GM12878 (cell line): ENCODE measurements at regions not wholly inside any gene's neighbourhood (a gene's known extent, or its start where the extent isn't known, plus 50 kb on each side); places are given as distances from the start of the nearest gene placed in this dataset.
A peak's percentile ranks its signal among the peaks of the same experiment; 100 is the strongest.

Experiments
- ATAC-seq: fragments of 200-7000 bp; cut with Tn5 transposase; 3 replicates; pipeline ENCODE4 v1.9.1; 2020; ENCODE audit warnings: mild to moderate bottlenecking, moderate library complexity
- BruUV-seq: library from RNA; stranded (reverse); fragments of 400-500 nt; replicated peaks from 2 replicates; lab custom pipeline; 2021; lab: Mats Ljungman, UMichigan
- CTCF ChIA-PET: fragments of 300-600 bp; sonication (Branson Sonifier 250); formaldehyde crosslinking; extraction: SDS; loops from one replicate; lab custom pipeline; 2021; ENCODE audit warnings: inconsistent platforms; lab: Yijun Ruan, JAX
- POLR2A ChIA-PET: fragments of 350-600 bp; formaldehyde crosslinking; extraction: SDS; loops from one replicate; lab custom pipeline; 2021; ENCODE audit warnings: inconsistent platforms; lab: Charles Lee
- RAD21 ChIA-PET: fragments of 300-600 bp; sonication (Branson Sonifier 250); formaldehyde crosslinking; loops from one replicate; lab custom pipeline; 2023; ENCODE audit warnings: antibody characterized with exemption; ENCODE audit not compliant: unreplicated experiment; lab: Charles Lee
- SMC1A ChIA-PET: fragments of 300-600 bp; sonication (Branson Sonifier 250); formaldehyde crosslinking; loops from one replicate; lab custom pipeline; 2023; ENCODE audit not compliant: unreplicated experiment, uncharacterized antibody; lab: Charles Lee
- DNase-seq: peaks from one replicate; pipeline ENCODE4 v3.0.0-alpha.2; 2011; ENCODE audit warnings: low read depth, low spot score
- FAIRE-seq: peaks from 3 replicates; lab custom pipeline; 2011; peaks lifted over from hg19 to GRCh38; lab: Jason Lieb, UNC
- H2AFZ ChIP-seq: 2 replicates; pipeline ENCODE4 v1.6.0; 2011; ENCODE audit warnings: low read depth, low read length, control low read depth; ENCODE audit not compliant: control insufficient read depth
- H3K27ac ChIP-seq: 2 replicates; pipeline ENCODE4 v1.5.1; 2011; ENCODE audit warnings: control low read depth; ENCODE audit not compliant: control insufficient read depth, insufficient read depth
- H3K27me3 ChIP-seq, 2 experiments: replicated peaks in 1 of 2; 2 replicates each; pipeline versions ENCODE4 v1.6.0 to v1.6.1; 2011; ENCODE audit warnings: low read length in 1 of 2; ENCODE audit not compliant: control insufficient read depth in 2 of 2, insufficient read depth in 2 of 2
- H3K36me3 ChIP-seq, 2 experiments: 2 replicates each; pipeline ENCODE4 v1.5.1; 2011; ENCODE audit warnings: low read length in 1 of 2; ENCODE audit not compliant: control insufficient read depth in 2 of 2, insufficient read depth in 2 of 2
- H3K4me1 ChIP-seq: 2 replicates; pipeline ENCODE4 v1.6.1; 2011; ENCODE audit warnings: mild to moderate bottlenecking, low read length, moderate library complexity, mixed read lengths; ENCODE audit not compliant: control insufficient read depth, insufficient read depth
- H3K4me2 ChIP-seq: 2 replicates; pipeline ENCODE4 v1.6.0; 2011; ENCODE audit warnings: control low read depth; ENCODE audit not compliant: control insufficient read depth, insufficient read depth
- H3K4me3 ChIP-seq: fragments of 200-600 bp; sonication (generic); 2 replicates; pipeline ENCODE4 v1.5.1; 2016
- H3K79me2 ChIP-seq: 2 replicates; pipeline ENCODE4 v1.6.0; 2011; ENCODE audit warnings: low read length; ENCODE audit not compliant: control insufficient read depth, insufficient read depth
- H3K9ac ChIP-seq: 2 replicates; pipeline ENCODE4 v1.8.0; 2011; ENCODE audit warnings: low read length, control low read depth, mixed read lengths; ENCODE audit not compliant: control insufficient read depth, insufficient read depth
- H3K9me3 ChIP-seq: replicated peaks from 3 replicates; pipeline ENCODE4 v1.5.1; 2011; ENCODE audit warnings: mild to moderate bottlenecking, low read length; ENCODE audit not compliant: control insufficient read depth, insufficient read depth
- H4K20me1 ChIP-seq: 2 replicates; pipeline ENCODE4 v1.6.0; 2011; ENCODE audit not compliant: control insufficient read depth, insufficient read depth
- RAD21 ChIP-seq: IDR thresholded peaks from 2 replicates; pipeline ENCODE4 v1.6.1; 2011; ENCODE audit warnings: mild to moderate bottlenecking, low read depth, low read length, moderate library complexity; ENCODE audit not compliant: insufficient read depth
- WGBS: methylation state at CpG from one replicate; pipeline ENCODE4 v1.1.6; 2016; ENCODE audit warnings: low lambda C conversion rate; ENCODE audit not compliant: insufficient replicate concordance, insufficient coverage; ENCODE audit errors: missing lambda C conversion rate; 5-methylcytosine and 5-hydroxymethylcytosine counted together
- in situ Hi-C: fragments of 300-500 bp; cut with MboI; formaldehyde crosslinking; loops from 9 replicates; pipeline ENCODE4 v1.14.3; 2018; ENCODE audit warnings: mixed read lengths
- intact Hi-C: fragments of 100-400 bp; cut with micrococcal nuclease; formaldehyde crosslinking; loops from one replicate; pipeline ENCODE4 v1.14.2; 2022; ENCODE audit not compliant: unreplicated experiment
- TF ChIP-seq, protein P1 (sequence below): IDR thresholded peaks from 2 replicates; pipeline ENCODE4 v1.6.1; 2011; ENCODE audit warnings: mild to moderate bottlenecking, low read depth, low read length, moderate library complexity; ENCODE audit not compliant: insufficient replicate concordance
- TF ChIP-seq, protein P2 (sequence below), 3 experiments: IDR thresholded peaks in 2 of 3; conservative IDR thresholded peaks in 1 of 3; 2 replicates each; pipeline ENCODE4 v1.5.1; 2011; ENCODE audit warnings: low read depth in 3 of 3, low read length in 3 of 3, mild to moderate bottlenecking in 3 of 3, control low read depth in 2 of 3, moderate library complexity in 2 of 3, inconsistent platforms in 1 of 3, mixed read lengths in 1 of 3; ENCODE audit not compliant: control insufficient read depth in 2 of 3, insufficient read depth in 1 of 3; ENCODE audit errors: extremely low read depth in 1 of 3

DNA sequence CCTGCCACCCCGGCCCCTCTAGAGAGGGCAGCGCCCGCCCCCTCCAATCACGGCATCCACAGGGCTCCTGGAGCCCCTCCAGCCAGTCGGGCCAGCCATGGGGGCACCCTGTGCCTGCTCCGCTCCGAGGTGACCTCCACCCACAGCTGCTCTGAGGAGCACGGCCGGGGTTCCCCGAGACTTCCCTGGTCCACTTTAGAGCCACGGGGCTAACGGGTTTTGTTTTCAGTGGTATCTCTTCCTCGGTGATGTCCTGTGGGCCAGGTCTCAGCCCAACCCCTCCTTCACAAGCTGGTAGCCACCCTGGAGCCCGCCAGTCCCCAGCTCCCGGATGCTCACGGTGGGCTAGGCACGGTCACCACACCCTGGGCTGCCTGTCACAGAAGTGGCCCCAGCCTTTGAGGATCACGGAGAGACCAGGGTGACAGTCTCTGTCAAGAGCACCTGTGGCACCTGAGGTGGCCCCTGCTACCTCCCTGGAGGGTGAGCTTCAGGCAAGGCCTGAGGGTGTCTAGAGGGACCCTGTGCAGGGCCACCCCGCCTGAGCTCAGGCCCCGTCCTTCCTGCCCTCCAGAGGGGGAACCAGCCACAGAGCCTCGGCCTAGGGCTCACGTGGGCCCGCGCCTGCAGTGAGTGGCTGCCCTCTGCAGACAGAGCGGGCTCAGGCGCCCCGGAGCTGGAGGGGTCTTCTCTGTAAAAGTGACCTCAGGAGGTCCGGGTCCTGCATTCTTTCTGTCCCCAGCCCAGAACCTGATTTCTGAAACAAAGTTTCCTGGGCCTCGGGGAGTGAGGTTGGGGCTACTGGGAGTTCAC is 146.0 kb upstream of the C14orf180 start:
- Histone ChIP-seq H3K4me1 (no peaks in the 10 kb centered on the region), H2AFZ (no peak overlapping the region), H3K9ac (no peak overlapping the region), H3K79me2 (no peaks in the 10 kb centered on the region), H3K36me3 (no peaks in the 10 kb centered on the region), H3K9me3 (no peaks in the 10 kb centered on the region), H3K27ac (no peak overlapping the region), H4K20me1 (no peaks in the 10 kb centered on the region), H3K27me3 (no peaks in the 10 kb centered on the region), H3K4me3 (no peak overlapping the region), H3K4me2 (no peak overlapping the region)
- WGBS: 29% methylated on average over 29 of the region's 29 CpGs
- intact Hi-C loops (no loop called here), in situ Hi-C loops (no loop called here)
- FAIRE-seq (no peak), DNase-seq (no peak), ATAC-seq (peak; percentile 23; the same call in 2 of the 3 replicates)
- SMC1A ChIA-PET: no interaction called here
- RAD21 ChIA-PET: no interaction called here
- no TSS peak for BruUV-seq
- POLR2A ChIA-PET: no interaction called here
- CTCF ChIA-PET: interaction anchor here (1.1 kb wide), 1 partner anchor 94 kb away, joined by 3 read pairs; no protein-coding TSS in a partner anchor
- TF ChIP-seq, protein P1, sequence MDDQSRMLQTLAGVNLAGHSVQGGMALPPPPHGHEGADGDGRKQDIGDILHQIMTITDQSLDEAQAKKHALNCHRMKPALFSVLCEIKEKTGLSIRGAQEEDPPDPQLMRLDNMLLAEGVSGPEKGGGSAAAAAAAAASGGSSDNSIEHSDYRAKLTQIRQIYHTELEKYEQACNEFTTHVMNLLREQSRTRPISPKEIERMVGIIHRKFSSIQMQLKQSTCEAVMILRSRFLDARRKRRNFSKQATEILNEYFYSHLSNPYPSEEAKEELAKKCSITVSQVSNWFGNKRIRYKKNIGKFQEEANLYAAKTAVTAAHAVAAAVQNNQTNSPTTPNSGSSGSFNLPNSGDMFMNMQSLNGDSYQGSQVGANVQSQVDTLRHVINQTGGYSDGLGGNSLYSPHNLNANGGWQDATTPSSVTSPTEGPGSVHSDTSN: no peak
- TF ChIP-seq RAD21: peak; percentile 38
- TF ChIP-seq, protein P2, sequence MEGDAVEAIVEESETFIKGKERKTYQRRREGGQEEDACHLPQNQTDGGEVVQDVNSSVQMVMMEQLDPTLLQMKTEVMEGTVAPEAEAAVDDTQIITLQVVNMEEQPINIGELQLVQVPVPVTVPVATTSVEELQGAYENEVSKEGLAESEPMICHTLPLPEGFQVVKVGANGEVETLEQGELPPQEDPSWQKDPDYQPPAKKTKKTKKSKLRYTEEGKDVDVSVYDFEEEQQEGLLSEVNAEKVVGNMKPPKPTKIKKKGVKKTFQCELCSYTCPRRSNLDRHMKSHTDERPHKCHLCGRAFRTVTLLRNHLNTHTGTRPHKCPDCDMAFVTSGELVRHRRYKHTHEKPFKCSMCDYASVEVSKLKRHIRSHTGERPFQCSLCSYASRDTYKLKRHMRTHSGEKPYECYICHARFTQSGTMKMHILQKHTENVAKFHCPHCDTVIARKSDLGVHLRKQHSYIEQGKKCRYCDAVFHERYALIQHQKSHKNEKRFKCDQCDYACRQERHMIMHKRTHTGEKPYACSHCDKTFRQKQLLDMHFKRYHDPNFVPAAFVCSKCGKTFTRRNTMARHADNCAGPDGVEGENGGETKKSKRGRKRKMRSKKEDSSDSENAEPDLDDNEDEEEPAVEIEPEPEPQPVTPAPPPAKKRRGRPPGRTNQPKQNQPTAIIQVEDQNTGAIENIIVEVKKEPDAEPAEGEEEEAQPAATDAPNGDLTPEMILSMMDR (IDR thresholded peaks at IDR 0.05 in 2 of 3, conservative IDR thresholded peaks at IDR 0.05 in 1 of 3; ENCODE audit: control insufficient read depth in 2 of 3, extremely low read depth in 1 of 3, insufficient read depth in 1 of 3, low read depth in 3 of 3, low read length in 3 of 3): peak in 1 of 3 experiments; percentile 15; a peak in 2 of 6 replicates
